ENCODE measurements at regions not wholly inside any gene's neighbourhood (a gene's known extent, or its start where the extent isn't known, plus 50 kb on each side); places are given as distances from the start of the nearest gene placed in this dataset.

DNA sequence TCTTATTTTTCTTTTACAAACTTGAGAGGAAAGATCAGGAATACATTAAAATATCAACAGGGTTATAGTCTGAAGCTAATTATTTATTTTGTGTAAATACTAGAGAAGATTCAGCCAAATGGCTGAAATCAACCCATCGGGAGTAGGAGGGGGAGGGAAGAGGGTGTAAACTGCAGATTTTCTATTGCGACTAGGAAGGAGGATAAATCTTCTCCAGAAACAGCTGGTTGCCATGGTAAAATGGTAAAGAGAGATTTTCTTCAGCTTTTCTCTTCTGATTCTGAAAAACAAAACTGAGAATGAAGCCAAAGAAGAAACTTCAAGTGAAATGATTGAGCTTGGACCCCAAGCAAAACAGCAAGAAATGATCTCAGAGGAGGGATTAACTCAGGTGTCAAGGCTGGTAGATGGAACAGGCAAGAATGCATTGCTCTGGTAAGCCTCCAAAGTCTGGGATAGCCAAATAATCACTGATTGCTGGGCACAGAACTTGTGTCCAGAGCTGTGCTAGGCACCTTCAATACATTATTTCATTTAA lies 193.5 kb upstream of the SPTLC3 start:
- TF ChIP-seq, protein P1, sequence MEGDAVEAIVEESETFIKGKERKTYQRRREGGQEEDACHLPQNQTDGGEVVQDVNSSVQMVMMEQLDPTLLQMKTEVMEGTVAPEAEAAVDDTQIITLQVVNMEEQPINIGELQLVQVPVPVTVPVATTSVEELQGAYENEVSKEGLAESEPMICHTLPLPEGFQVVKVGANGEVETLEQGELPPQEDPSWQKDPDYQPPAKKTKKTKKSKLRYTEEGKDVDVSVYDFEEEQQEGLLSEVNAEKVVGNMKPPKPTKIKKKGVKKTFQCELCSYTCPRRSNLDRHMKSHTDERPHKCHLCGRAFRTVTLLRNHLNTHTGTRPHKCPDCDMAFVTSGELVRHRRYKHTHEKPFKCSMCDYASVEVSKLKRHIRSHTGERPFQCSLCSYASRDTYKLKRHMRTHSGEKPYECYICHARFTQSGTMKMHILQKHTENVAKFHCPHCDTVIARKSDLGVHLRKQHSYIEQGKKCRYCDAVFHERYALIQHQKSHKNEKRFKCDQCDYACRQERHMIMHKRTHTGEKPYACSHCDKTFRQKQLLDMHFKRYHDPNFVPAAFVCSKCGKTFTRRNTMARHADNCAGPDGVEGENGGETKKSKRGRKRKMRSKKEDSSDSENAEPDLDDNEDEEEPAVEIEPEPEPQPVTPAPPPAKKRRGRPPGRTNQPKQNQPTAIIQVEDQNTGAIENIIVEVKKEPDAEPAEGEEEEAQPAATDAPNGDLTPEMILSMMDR (IDR thresholded peaks at IDR 0.05 in 8 of 11, conservative IDR thresholded peaks at IDR 0.05 in 3 of 11) = no peak
- no peak for TF ChIP-seq POLR2AphosphoS5 (IDR thresholded peaks at IDR 0.05)
- TF ChIP-seq POLR2A (IDR thresholded peaks at IDR 0.05) = no peak
